ENCODE measurements at regions not wholly inside any gene's neighbourhood (a gene's known extent, or its start where the extent isn't known, plus 50 kb on each side); places are given as distances from the start of the nearest gene placed in this dataset.

- no peak for DNase-seq (ENCODE audit: low read depth in 1 of 2, low spot score in 1 of 2)
- H3K27me3 ChIP-seq (ENCODE audit: insufficient read depth, poor library complexity, severe bottlenecking) = no peaks in the 10 kb centered on the region
- TF ChIP-seq REST (IDR thresholded peaks at IDR 0.05; ENCODE audit: insufficient replicate concordance, low read depth) (no peak), CTCF (IDR thresholded peaks at IDR 0.05; ENCODE audit: insufficient read depth, low read length) (no peak), SPI1 (IDR thresholded peaks at IDR 0.05; ENCODE audit: borderline replicate concordance, low read depth) (no peak), POLR2AphosphoS5 (IDR thresholded peaks at IDR 0.05; ENCODE audit: low read depth) (no peak), GABPA (IDR thresholded peaks at IDR 0.05; ENCODE audit: low read depth) (no peak)
These were observed 183.4 kb upstream of the SULF2 start for GRCh38 chr20:47968541-47969310.

GRCh38 chr20:47964149-47964548 lies 178.9 kb upstream of the SULF2 start:
- Histone ChIP-seq H3K27me3 (ENCODE audit: insufficient read depth, poor library complexity, severe bottlenecking) (no peaks in the 10 kb centered on the region), H3K4me3 (replicated peaks; ENCODE audit: insufficient read depth, low read length) (no peak overlapping the region), H3K27ac (replicated peaks) (no peak overlapping the region)
- TF ChIP-seq POLR2AphosphoS5 (IDR thresholded peaks at IDR 0.05; ENCODE audit: low read depth) = no peak
- no peak for DNase-seq (ENCODE audit: low read depth in 1 of 2, low spot score in 1 of 2)

More at GRCh38 chr20:47968541-47969310, 183.4 kb upstream of the SULF2 start:
- Histone ChIP-seq H3K4me3 (replicated peaks; ENCODE audit: insufficient read depth, low read length) (no peak overlapping the region), H3K27ac (replicated peaks) (no peak overlapping the region)

GRCh38 chr20:47963022-47963421 lies 177.7 kb upstream of the SULF2 start:
- no peak overlapping the region for H3K4me3 ChIP-seq (replicated peaks; ENCODE audit: insufficient read depth, low read length)
- H3K27me3 ChIP-seq (ENCODE audit: insufficient read depth, poor library complexity, severe bottlenecking) = no peaks in the 10 kb centered on the region
- TF ChIP-seq CTCF (IDR thresholded peaks at IDR 0.05; ENCODE audit: insufficient read depth, low read length) (no peak), SPI1 (IDR thresholded peaks at IDR 0.05; ENCODE audit: borderline replicate concordance, low read depth) (no peak), POLR2AphosphoS5 (IDR thresholded peaks at IDR 0.05; ENCODE audit: low read depth) (no peak), REST (IDR thresholded peaks at IDR 0.05; ENCODE audit: insufficient replicate concordance, low read depth) (no peak), GABPA (IDR thresholded peaks at IDR 0.05; ENCODE audit: low read depth) (no peak)
- no peak for DNase-seq (ENCODE audit: low read depth in 1 of 2, low spot score in 1 of 2)
- no peak overlapping the region for H3K27ac ChIP-seq (replicated peaks)

- TF ChIP-seq REST (IDR thresholded peaks at IDR 0.05; ENCODE audit: insufficient replicate concordance, low read depth) = no peak
- TF ChIP-seq GABPA (IDR thresholded peaks at IDR 0.05; ENCODE audit: low read depth) = no peak
- TF ChIP-seq CTCF (IDR thresholded peaks at IDR 0.05; ENCODE audit: insufficient read depth, low read length) = no peak
- TF ChIP-seq SPI1 (IDR thresholded peaks at IDR 0.05; ENCODE audit: borderline replicate concordance, low read depth) = no peak
- TF ChIP-seq POLR2AphosphoS5 (IDR thresholded peaks at IDR 0.05; ENCODE audit: low read depth) = no peak
- no peak for DNase-seq (ENCODE audit: low read depth in 1 of 2, low spot score in 1 of 2)
- Histone ChIP-seq H3K27ac (replicated peaks) (no peak overlapping the region), H3K27me3 (ENCODE audit: insufficient read depth, poor library complexity, severe bottlenecking) (no peaks in the 10 kb centered on the region), H3K4me3 (replicated peaks; ENCODE audit: insufficient read depth, low read length) (no peak overlapping the region)
These were observed 177.1 kb upstream of the SULF2 start for GRCh38 chr20:47962286-47962963.
